PC-3 (cell line): ENCODE measurements at regions not wholly inside any gene's neighbourhood (a gene's known extent, or its start where the extent isn't known, plus 50 kb on each side); places are given as distances from the start of the nearest gene placed in this dataset.

Source experiments
- ATAC-seq: fragments of 200-7000 bp; cut with Tn5 transposase; 2 replicates; pipeline ENCODE4 v1.9.1; 2020; ENCODE audit warnings: mild to moderate bottlenecking, moderate library complexity
- BruUV-seq: library from RNA; stranded (reverse); fragments of 400-500 nt; replicated peaks from 2 replicates; lab custom pipeline; 2021; lab: Mats Ljungman, UMichigan
- CTCF ChIA-PET: fragments of 300-600 bp; sonication (Branson Sonifier 250); formaldehyde crosslinking; loops from one replicate; lab custom pipeline; 2022; ENCODE audit warnings: antibody characterized with exemption; lab: Charles Lee
- POLR2A ChIA-PET: fragments of 300-600 bp; sonication (Branson Sonifier 250); formaldehyde crosslinking; loops from one replicate; lab custom pipeline; 2022; ENCODE audit warnings: antibody characterized with exemption; ENCODE audit not compliant: unreplicated experiment; lab: Charles Lee
- DNase-seq: peaks from one replicate; pipeline ENCODE4 v3.0.0-alpha.2; 2015
- H2AFZ ChIP-seq: fragments of 300-600 bp; sonication (generic); 2 replicates; pipeline ENCODE4 v1.6.0; 2016; ENCODE audit warnings: antibody characterized with exemption, low read length
- H3F3A ChIP-seq: fragments of 300-600 bp; sonication (generic); one replicate; pipeline ENCODE4 v1.6.0; 2017; ENCODE audit warnings: antibody characterized with exemption, low read length, control low read depth, mild to moderate bottlenecking; ENCODE audit not compliant: unreplicated experiment
- H3K27ac ChIP-seq: fragments of 300-600 bp; sonication (generic); 2 replicates; pipeline ENCODE4 v1.5.1; 2016; ENCODE audit warnings: mild to moderate bottlenecking, low read length
- H3K27me3 ChIP-seq: fragments of 300-600 bp; sonication (generic); 2 replicates; pipeline ENCODE4 v1.6.1; 2016; ENCODE audit warnings: low read length, mixed read lengths
- H3K36me3 ChIP-seq: fragments of 300-600 bp; sonication (generic); 2 replicates; pipeline ENCODE4 v1.6.1; 2016; ENCODE audit warnings: low read depth, mixed run types, low read length, mixed read lengths
- H3K4me1 ChIP-seq: fragments of 300-600 bp; sonication (generic); 2 replicates; pipeline ENCODE4 v1.5.1; 2016; ENCODE audit warnings: low read length; ENCODE audit not compliant: insufficient read depth
- H3K4me2 ChIP-seq: fragments of 300-600 bp; sonication (generic); 2 replicates; pipeline ENCODE4 v1.6.0; 2016; ENCODE audit warnings: low read length
- H3K4me3 ChIP-seq: fragments of 300-600 bp; sonication (generic); 2 replicates; pipeline ENCODE4 v1.5.1; 2016; ENCODE audit warnings: mild to moderate bottlenecking, low read length, mixed read lengths
- H3K79me2 ChIP-seq: fragments of 300-600 bp; sonication (generic); 2 replicates; pipeline ENCODE4 v1.6.1; 2017; ENCODE audit warnings: low read length, mixed read lengths
- H3K9ac ChIP-seq: fragments of 300-600 bp; sonication (generic); 2 replicates; pipeline ENCODE4 v1.6.0; 2016; ENCODE audit warnings: mild to moderate bottlenecking, low read length
- H3K9me2 ChIP-seq: fragments of 300-600 bp; sonication (generic); replicated peaks from 2 replicates; pipeline ENCODE4 v1.6.1; 2016; ENCODE audit warnings: mixed run types, low read length, mixed read lengths
- H3K9me3 ChIP-seq: fragments of 300-600 bp; sonication (generic); 2 replicates; pipeline ENCODE4 v1.6.1; 2016; ENCODE audit warnings: low read length, mixed read lengths
- H4K20me1 ChIP-seq: fragments of 300-600 bp; sonication (generic); 2 replicates; pipeline ENCODE4 v1.6.1; 2016; ENCODE audit warnings: low read length, mixed read lengths
- EZH2 ChIP-seq: fragments of 300-600 bp; sonication (generic); IDR thresholded peaks from one replicate; pipeline ENCODE4 v1.6.1; 2017; ENCODE audit warnings: antibody characterized with exemption, mild to moderate bottlenecking, low read length; ENCODE audit not compliant: unreplicated experiment
- EZH2phosphoT487 ChIP-seq: fragments of 300-600 bp; sonication (generic); IDR thresholded peaks from 2 replicates; pipeline ENCODE4 v1.6.1; 2018; ENCODE audit warnings: mild to moderate bottlenecking, antibody characterized with exemption, low read length, borderline replicate concordance
- intact Hi-C: fragments of 100-400 bp; cut with micrococcal nuclease; formaldehyde crosslinking; loops from 2 replicates; pipeline ENCODE4 v1.9.0; 2023
- TF ChIP-seq, protein P1 (sequence below): fragments of 300-600 bp; sonication (generic); conservative IDR thresholded peaks from 2 replicates; pipeline ENCODE4 v1.5.1; 2017; ENCODE audit warnings: antibody characterized with exemption, low read depth, mild to moderate bottlenecking, low read length

DNA sequence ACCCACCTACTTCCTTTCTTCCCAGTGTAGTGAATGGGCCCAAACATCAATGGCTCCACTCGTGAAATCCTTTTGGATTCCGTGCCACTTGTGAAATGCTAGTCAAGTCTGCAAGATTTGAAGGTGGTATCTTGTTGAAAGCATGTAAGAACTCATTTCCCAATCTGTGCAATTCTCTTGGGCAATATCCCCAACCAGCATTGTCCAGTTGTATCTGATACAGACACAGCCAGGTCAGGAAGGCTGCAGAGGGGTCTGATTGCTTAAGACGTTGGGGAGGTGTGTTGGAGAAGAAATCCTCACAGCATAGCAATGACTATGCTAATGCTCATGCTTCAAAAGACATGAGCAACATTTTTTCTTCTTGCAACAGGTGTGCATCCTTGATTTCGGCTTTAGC, 164.8 kb downstream of the VEGFC start:
- H4K20me1 ChIP-seq = no peaks in the 10 kb centered on the region
- H3K27ac ChIP-seq = no peak overlapping the region
- H3K4me1 ChIP-seq = peaks cover under 1% of the 10 kb centered on the region; the same call in 1 of the 2 replicates
- POLR2A ChIA-PET = no interaction called here
- intact Hi-C loops = no loop called here
- no peak for DNase-seq
- H3K9me3 ChIP-seq = no peaks in the 10 kb centered on the region
- H3K4me2 ChIP-seq = no peak overlapping the region
- no peak overlapping the region for H3K9ac ChIP-seq
- H3F3A ChIP-seq = no peaks in the 10 kb centered on the region
- CTCF ChIA-PET = no interaction called here
- H3K9me2 ChIP-seq = no peaks in the 10 kb centered on the region
- no TSS peak for BruUV-seq
- no peaks in the 10 kb centered on the region for H3K27me3 ChIP-seq
- H3K4me3 ChIP-seq = no peak overlapping the region
- no peaks in the 10 kb centered on the region for H3K79me2 ChIP-seq
- H2AFZ ChIP-seq = no peak overlapping the region
- no peaks in the 10 kb centered on the region for H3K36me3 ChIP-seq
- ATAC-seq = no peak
- TF ChIP-seq, protein P1, sequence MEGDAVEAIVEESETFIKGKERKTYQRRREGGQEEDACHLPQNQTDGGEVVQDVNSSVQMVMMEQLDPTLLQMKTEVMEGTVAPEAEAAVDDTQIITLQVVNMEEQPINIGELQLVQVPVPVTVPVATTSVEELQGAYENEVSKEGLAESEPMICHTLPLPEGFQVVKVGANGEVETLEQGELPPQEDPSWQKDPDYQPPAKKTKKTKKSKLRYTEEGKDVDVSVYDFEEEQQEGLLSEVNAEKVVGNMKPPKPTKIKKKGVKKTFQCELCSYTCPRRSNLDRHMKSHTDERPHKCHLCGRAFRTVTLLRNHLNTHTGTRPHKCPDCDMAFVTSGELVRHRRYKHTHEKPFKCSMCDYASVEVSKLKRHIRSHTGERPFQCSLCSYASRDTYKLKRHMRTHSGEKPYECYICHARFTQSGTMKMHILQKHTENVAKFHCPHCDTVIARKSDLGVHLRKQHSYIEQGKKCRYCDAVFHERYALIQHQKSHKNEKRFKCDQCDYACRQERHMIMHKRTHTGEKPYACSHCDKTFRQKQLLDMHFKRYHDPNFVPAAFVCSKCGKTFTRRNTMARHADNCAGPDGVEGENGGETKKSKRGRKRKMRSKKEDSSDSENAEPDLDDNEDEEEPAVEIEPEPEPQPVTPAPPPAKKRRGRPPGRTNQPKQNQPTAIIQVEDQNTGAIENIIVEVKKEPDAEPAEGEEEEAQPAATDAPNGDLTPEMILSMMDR = no peak
- TF ChIP-seq EZH2phosphoT487 = no peak

DNA sequence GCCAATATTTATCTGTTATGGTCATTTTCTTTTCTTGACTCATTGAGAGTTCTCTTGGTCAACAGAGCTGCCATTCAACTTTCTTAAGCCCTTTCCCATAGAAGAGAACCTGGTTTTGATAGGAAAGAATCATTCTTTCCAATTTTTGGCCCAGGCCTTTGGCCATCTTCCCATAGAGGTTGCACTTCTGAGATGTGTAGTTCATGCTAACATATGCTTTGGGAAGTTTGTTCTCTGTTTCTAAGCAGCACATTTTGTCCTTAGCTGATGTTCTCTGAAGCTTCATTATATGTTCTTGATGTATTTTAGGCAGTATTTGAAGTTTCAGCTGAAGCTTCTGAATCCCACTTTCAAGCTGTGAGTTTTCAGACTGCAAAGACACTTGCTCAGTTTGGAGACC, 161.1 kb downstream of the VEGFC start:
- ChIA-PET CTCF (no interaction called here), POLR2A (no interaction called here)
- no peak overlapping the region for H3K4me3 ChIP-seq
- H3K79me2 ChIP-seq = no peaks in the 10 kb centered on the region
- H3K27ac ChIP-seq = no peak overlapping the region
- H3K4me2 ChIP-seq = no peak overlapping the region
- no peaks in the 10 kb centered on the region for H4K20me1 ChIP-seq
- no peaks in the 10 kb centered on the region for H3K9me3 ChIP-seq
- H3K36me3 ChIP-seq = no peaks in the 10 kb centered on the region
- BruUV-seq = no TSS peak
- TF ChIP-seq, protein P1 = no peak
- TF ChIP-seq EZH2 = no peak
- TF ChIP-seq EZH2phosphoT487 = no peak
- H3K9me2 ChIP-seq = no peaks in the 10 kb centered on the region
- peaks cover 18% of the 10 kb centered on the region for H3K4me1 ChIP-seq
- H3K27me3 ChIP-seq = no peaks in the 10 kb centered on the region
- H3K9ac ChIP-seq = no peak overlapping the region
- no peaks in the 10 kb centered on the region for H3F3A ChIP-seq
- DNase-seq (no peak), ATAC-seq (no peak)
- H2AFZ ChIP-seq = 0 out of 2 replicates have a peak overlapping the region, but pooled peaks have one; percentile 4
- intact Hi-C loops = no loop called here
